ENCODE measurements at regions not wholly inside any gene's neighbourhood (a gene's known extent, or its start where the extent isn't known, plus 50 kb on each side); places are given as distances from the start of the nearest gene placed in this dataset.
"Not testable (repeated sequence)": the region's sequence is repeated elsewhere in the genome, so short reads cannot be mapped to it uniquely, and the experiment has no call there.

DNA sequence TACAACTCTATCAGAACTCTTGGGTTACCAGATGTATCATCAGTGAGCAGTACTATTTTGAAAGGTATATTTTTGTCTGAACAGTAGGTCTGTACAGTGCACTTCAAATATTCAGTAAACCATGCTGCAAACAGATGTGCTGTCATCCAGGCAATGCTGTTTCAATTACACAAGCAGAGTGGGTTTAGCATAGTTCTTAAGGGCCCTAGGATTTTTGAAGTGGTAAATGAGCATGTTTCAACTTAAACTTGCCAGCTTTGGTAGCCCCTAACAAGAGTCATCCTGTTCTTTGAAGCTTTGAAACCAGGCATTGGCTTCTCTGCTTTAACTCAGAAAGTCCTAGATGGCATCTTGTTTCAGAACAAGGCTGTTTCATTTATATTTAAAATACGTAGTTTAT lies 1519.9 kb downstream of the SUCLG1 start:
- no peak for DNase-seq (ENCODE audit: low read depth in 4 of 4, low spot score in 3 of 4)

GRCh38 chr2:82938321-82938845 lies 1520.7 kb downstream of the SUCLG1 start:
- DNase-seq (ENCODE audit: low read depth in 4 of 4, low spot score in 3 of 4), result not testable (repeated sequence)

DNA sequence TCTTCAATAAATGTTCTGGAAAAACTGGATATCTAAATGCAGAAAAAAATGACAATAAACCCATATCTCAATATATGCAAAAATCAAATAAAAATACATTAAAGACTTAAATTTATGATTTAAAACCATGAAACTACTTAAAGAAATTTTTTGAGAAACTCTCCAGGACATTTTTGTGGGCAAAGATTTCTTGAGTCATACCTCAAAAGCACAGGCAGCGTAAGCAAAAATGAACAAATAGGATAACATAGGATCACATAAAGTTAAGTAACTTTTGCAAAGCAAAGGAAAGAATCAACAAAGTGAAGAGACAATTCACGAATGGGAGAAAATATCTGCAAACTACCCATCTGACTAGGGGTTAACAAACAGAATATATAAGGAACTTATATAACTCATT lies 1545.5 kb downstream of the SUCLG1 start:
- DNase-seq (ENCODE audit: low read depth in 4 of 4, low spot score in 3 of 4), result no peak

- DNase-seq (ENCODE audit: low read depth in 4 of 4, low spot score in 3 of 4), result no peak
Measured at GRCh38 chr2:82896117-82896516, 1563.0 kb downstream of the SUCLG1 start.

DNA sequence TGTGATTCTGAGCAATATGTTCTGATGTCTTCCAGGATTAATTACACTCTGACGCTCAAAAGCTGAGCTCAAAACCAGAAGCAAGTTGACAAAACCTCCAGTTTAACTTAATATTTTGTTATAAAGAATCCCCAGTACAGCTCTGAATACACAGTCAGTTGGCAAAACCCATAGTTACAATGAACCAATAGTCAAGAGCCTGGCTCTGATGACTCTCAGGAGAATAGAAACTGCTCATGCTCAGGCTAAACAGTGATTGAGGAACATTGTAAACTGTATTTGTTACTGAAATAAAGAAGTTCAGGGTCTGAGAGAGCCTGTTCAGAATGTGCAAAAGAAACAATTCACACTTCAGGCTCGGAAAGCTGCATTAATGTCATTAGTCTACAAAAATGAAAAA lies 1565.9 kb downstream of the SUCLG1 start:
- no peak for DNase-seq (ENCODE audit: low read depth in 4 of 4, low spot score in 3 of 4)

- DNase-seq (ENCODE audit: low read depth in 4 of 4, low spot score in 3 of 4), result no peak
Measured at GRCh38 chr2:82879803-82880202, 1579.3 kb downstream of the SUCLG1 start.

DNA sequence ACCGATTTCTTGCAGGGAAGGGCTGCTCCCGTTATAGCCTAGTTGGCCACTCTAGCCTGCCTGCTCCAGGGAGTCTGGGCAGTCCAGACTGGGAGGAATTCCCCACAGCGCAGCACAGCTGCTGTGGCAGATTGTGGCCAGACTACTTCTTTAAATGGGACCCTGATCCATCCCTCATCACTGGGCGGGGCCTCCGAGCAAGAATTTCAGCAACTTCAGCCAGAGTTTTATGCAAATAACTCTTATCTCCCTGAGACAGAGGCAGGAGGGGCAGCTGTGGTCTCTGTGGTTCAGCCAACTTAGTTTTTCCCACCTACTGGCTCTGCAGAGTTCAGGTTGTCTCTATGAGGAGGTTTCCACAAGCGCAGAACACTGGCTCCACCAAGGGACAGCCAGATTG lies 1583.2 kb downstream of the SUCLG1 start:
- DNase-seq (ENCODE audit: low read depth in 4 of 4, low spot score in 3 of 4), result no peak

DNA sequence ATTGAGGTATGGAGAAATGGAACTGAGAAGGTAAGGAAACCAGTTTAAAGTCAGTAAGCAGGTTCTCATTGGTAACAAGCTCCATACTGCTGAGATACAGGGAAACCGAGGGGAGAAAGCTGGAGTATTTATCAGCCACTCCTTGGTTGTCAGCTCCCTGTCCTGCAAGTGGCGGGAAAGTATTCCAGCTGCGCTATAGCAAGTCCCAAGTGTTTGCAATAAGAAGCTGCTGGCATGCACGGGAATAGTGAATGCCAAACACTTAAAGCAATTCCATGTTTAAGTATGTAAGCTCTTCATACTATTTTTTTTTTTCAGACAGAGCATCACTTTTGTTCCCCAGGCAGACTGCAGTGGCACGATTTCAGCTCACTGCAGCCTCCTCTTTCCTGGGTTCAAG lies 1601.1 kb downstream of the SUCLG1 start:
- no peak for DNase-seq (ENCODE audit: low read depth in 4 of 4, low spot score in 3 of 4)

DNA sequence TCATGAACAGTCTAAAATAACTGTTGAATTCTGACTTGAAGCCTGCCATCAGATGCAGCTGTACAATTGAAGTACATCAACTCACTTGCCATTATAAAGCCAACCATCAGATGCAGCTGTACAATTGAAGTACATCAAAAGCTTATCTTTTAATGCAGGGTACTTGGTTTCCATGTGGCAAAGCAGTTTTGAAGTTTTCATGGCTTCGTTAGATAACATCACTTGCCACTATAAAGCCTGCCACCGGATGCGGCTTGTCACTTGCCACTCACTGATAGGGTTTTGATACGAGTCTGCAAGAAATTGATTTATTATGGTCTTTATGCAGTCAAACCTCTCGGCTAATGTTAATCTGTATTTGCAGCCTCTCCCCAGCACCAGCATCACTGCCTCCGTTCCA lies 1605.8 kb downstream of the SUCLG1 start:
- DNase-seq (ENCODE audit: low read depth in 4 of 4, low spot score in 3 of 4), result no peak

DNA sequence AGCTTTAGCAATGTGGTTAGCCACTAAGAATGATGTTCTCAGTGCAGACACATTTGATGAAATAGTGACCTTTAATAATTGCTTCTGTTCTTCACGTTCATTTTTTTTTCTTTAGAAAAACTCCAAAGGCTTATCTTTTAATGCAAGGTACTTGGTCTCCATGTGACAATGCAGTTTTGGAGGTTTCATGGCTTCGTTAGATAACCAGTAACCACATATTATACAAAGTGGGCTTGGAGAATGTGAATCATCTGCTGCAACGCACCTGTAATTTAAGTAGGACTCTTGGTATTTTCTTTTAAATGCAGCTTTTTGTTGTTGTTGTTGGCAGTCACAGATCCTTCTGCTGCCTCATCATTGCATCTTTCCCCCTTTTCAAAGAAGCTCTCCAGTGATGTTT lies 1606.3 kb downstream of the SUCLG1 start:
- no peak for DNase-seq (ENCODE audit: low read depth in 4 of 4, low spot score in 3 of 4)

GRCh38 chr2:82848285-82848684 lies 1610.8 kb downstream of the SUCLG1 start:
- DNase-seq (ENCODE audit: low read depth in 4 of 4, low spot score in 3 of 4), result no peak

GRCh38 chr2:82839036-82839435 lies 1620.0 kb downstream of the SUCLG1 start:
- DNase-seq (ENCODE audit: low read depth in 4 of 4, low spot score in 3 of 4), result no peak

DNA sequence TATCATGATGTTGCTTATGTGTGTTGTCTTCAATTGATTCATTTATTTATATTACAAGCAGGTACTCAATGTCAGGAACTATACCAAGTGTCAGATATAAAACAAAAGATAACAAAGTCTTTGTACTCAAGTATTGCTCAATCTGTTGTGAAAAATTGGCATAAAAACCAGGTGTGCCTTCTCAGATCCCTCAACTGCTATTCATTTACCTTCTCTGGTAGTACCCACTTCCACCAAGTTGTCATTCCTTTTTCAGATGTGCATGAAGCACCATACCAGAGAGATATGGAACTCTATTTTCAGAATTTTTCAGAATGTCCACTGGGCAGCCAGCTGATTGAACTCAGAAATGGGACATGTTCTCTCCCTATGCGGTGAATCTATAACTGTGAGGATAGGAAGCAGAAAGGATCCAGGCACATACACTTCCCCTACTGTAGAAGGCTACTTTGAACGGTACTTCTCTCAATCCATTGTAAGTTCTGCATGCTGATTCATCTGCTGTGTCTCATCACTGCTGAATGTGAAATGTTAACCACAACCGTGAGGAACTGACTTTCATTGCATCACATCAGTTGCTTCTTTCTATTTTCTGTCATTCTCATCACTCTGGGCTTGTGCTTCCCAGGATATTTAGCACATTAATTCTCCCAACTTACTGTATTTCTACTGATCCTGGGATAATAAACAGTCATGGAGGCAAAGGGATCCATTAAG lies 1621.3 kb downstream of the SUCLG1 start:
- DNase-seq (ENCODE audit: low read depth in 4 of 4, low spot score in 3 of 4), result no peak

DNA sequence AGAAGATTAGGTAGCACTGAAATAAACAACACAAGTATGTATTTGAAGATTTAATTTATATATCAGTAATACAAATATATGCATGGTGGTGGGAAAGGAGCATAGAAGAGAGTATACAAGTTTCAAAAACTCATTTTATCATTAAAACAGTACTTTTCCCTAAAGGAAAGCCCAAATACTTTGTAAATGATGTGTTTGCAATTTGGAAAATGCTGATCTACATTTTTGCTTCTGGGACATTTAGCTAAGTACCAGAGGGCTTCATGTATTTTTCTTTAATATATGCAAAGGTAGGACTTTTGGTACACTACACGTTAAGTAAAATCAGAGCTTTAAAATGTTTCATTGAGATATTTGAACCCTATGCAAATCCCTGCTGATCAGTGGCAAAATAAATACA lies 1624.2 kb downstream of the SUCLG1 start:
- no peak for DNase-seq (ENCODE audit: low read depth in 4 of 4, low spot score in 3 of 4)

GRCh38 chr2:82827426-82827825 lies 1631.7 kb downstream of the SUCLG1 start:
- no peak for DNase-seq (ENCODE audit: low read depth in 4 of 4, low spot score in 3 of 4)

- DNase-seq (ENCODE audit: low read depth in 4 of 4, low spot score in 3 of 4), result no peak
Measured at GRCh38 chr2:82826437-82826836, 1632.6 kb downstream of the SUCLG1 start.

- DNase-seq (ENCODE audit: low read depth in 4 of 4, low spot score in 3 of 4), result no peak
Measured at GRCh38 chr2:82825410-82826090, 1633.5 kb downstream of the SUCLG1 start.

DNA sequence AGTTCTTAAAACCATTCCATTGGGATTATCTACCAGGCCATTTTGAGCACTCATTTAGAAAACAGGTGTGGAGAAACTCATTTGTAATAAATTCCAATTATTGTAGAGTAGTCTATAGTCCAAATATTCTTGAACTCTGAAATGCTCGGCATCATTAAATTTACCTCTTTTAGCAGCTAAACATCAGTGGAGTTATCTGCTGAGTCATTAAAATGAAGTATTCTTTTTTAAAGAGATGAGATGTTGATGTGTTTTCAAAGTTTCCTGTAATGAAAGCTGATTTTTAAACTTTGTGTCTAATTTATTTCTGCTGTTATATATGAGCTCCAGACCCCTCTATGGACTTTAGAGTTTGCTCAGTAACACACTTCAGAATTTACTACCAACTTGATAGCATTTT lies 1635.2 kb downstream of the SUCLG1 start:
- no peak for DNase-seq (ENCODE audit: low read depth in 4 of 4, low spot score in 3 of 4)

DNA sequence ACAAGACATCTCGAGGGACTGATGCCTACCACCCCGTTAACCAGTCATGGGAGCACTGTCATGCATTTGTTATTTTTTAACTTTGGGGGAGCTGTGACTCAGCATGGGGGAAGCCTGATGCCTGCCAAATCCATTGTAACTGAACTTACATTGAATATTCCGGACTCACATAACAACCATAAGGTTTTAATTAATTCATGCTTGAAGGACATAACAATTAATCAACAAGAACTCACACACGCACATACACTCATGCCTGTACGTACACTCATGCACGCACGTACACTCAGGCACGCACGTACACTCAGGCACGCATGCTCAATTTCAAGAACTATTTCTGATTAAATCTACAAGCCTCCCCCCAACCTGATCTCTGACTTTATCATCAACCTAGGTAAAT lies 1639.1 kb downstream of the SUCLG1 start:
- DNase-seq (ENCODE audit: low read depth in 4 of 4, low spot score in 3 of 4), result no peak

DNA sequence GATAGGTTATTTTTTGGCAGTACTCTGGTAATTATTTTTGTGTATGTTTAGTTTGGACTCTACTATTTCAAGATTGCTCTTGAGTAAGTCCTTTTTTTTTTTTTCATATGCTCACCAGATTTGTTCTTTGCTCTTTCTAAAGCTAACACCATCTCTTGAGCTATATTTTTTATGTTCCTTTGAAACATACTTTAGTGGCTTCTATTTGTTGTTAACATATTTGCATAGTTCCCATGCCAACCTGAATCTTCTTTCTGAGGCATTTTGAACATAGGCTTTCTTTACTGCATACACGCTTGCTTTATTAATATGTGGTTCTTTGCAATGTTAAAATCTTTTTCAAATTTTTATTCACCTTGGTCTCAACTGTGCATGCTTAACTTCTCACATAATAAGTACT lies 1644.9 kb downstream of the SUCLG1 start:
- DNase-seq (ENCODE audit: low read depth in 4 of 4, low spot score in 3 of 4), result no peak

- DNase-seq (ENCODE audit: low read depth in 4 of 4, low spot score in 3 of 4), result no peak
Measured at GRCh38 chr2:82811946-82812345, 1647.1 kb downstream of the SUCLG1 start.

DNA sequence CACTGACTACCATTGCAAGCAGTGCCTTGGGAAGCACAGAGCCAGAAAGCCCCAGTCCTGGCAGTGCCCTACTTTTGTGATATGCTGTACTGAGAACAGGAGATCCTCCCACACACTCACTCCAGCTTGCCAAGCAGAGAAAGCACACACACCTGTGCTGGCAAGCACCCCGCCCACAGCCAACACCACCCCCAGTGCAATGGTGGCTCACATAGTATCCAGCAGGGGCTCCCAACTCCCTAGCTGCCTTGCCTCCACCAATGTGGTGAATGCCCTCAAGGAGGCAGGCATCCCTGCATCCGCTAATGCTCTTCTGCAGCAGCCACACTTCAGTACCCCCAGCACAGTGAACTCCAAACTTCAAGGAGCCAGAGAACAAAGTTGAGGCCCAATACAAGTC lies 1655.8 kb downstream of the SUCLG1 start:
- DNase-seq (ENCODE audit: low read depth in 4 of 4, low spot score in 3 of 4), result no peak

All from right renal pelvis (tissue), 4 donors.